GM18873 (cell line): ENCODE measurements at regions not wholly inside any gene's neighbourhood (a gene's known extent, or its start where the extent isn't known, plus 50 kb on each side); places are given as distances from the start of the nearest gene placed in this dataset.

Experiments
- ATAC-seq: cut with Tn5 transposase; IDR thresholded peaks from one replicate; pipeline ENCODE4 v1.9.1; 2021; ENCODE audit warnings: mild to moderate bottlenecking, moderate library complexity, moderate number of reproducible peaks; ENCODE audit not compliant: unreplicated experiment, low FRiP score

DNA sequence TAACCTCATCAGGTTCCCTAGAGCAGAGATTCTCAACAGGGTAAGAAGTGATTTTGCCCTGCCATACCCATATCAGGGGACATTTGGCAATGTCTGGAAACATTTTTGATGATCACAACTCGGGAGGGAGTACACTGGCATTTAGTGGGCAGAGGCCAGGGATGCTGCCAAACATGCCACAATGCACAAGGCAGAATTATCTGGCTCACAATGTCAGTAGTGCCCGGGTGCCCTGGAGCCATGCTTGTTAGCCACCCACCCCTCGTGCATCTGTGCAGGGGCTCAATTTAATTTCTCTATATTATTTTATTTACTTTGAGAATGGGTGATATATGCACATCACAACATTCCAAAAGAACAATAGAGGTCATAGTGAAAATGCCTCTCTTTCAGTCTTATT is 82.0 kb upstream of the DHX15 start:
- no peak for ATAC-seq

DNA sequence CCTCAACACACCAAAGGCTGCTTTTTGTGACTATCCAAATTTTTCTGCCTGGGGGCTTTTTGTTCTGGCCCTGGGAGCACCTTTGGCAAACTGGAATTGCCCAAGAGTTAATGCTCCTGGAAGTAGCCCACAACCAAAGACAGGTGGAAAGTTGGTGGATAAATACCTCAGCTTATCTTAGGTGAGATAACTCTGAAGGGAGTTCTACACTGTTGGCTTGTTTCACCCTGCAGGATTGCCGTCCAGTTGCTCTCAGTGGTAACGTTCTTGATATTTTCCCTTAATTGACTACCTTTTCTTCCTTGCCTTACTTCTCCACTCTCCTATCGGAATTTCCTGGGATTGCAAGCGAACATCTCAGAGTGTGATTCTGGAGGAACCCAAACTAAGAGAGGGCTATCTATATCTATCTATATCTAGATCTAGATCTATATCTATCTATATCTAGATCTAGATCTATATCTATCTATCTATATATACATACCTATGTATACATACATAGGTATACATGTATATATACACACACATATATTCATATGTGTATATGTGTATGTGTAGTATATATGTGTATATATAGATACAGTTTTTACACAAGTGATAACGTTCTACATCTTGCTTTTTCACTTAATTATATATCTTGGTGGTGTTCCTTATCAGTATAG is 82.6 kb upstream of the DHX15 start:
- ATAC-seq, result no peak

DNA sequence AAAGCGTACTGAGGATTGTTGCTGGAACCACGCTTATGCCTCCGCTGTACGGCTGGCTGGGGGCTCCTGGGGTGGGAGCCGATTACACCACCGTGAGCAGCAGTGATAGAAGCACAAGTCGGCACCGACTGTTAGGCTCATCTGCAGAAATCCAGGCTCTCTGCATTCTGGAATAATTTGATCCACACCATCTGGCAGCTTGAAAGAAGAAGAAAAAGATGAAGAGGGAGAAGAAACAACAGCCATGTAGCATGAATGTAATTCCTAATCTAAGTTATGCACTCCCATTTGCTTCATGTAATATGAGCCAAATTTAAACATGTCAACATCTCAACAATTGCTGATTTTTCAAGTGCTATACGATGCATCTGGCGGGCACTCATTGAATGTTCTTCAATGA is 84.6 kb upstream of the DHX15 start:
- no peak for ATAC-seq

DNA sequence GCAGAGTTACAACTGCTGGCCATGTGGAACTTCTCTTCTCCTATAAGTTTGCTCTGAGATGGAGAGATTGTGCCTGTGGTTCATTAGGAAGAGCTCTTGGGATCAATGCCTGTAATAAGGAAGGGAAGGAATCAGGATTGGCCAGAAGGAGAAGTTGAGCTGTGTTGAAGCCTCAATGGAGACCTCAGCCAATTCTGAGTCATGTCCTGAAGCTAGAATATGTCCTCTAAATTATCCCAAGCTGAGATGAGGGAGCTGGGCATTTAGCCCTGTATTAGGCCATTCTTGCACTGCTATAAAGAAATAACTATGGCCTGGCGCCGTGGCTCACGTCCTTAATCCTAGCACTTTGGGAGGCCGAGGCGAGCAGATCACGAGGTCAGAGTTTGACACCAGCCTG is 85.4 kb upstream of the DHX15 start:
- ATAC-seq, result no peak

DNA sequence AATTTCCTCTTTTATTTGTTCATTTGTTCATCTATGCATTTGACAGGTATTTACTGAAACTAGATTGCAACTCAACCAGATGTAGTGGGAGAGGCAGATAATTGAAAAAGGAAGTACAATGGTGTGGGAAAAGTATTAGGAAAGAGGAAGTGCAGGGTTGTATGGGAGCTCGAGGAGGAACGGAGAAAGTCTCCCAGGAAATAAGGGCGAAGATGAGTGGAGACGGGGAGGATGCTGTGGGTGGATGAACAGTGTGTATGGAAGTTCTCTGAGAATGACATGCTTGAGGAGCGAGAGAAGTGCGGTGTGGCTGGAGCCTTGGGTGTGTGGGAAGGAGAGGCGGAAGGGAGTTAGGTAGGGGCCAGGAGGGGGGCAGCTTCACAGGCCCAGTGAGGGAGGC is 87.5 kb upstream of the DHX15 start:
- ATAC-seq, result no peak

DNA sequence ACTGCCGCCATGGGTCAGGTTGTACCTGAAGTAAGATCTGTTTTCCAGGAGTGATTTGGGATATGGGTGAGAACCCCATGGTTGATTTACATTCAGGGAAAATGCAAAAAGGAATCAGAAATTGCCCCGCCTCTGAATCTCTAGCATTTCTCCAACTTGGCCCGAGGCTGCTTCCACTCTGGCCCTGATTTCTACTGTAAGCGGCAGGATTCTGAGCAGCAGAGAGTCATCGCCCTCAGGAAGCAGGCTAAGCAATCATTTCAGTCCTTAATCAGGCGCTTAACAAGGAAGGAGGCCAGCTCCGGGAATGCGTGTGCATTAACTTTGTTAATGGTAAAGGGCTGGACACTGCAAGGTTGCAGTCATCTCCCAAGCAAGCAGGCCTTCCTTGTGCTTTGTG is 88.5 kb upstream of the DHX15 start:
- ATAC-seq, result no peak

DNA sequence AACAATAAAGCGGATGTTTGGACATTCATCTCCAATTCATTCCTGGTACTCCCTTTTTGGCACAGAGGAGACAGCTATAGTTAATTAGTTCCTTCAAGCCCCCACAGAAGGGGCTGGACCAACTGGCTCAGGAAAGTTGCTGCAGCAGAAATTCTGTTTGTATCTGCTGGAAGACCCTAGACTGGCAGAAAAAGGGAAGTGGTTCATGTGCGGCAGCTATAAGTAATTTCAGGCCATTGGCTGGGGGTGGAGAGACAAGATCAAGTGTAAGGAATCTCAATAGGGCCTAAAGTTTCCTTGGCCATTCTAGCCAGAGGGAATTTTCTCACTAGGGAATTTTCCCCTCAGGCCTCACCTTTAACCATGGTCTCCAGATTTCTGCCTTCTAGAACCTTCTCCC is 89.9 kb upstream of the DHX15 start:
- no peak for ATAC-seq

DNA sequence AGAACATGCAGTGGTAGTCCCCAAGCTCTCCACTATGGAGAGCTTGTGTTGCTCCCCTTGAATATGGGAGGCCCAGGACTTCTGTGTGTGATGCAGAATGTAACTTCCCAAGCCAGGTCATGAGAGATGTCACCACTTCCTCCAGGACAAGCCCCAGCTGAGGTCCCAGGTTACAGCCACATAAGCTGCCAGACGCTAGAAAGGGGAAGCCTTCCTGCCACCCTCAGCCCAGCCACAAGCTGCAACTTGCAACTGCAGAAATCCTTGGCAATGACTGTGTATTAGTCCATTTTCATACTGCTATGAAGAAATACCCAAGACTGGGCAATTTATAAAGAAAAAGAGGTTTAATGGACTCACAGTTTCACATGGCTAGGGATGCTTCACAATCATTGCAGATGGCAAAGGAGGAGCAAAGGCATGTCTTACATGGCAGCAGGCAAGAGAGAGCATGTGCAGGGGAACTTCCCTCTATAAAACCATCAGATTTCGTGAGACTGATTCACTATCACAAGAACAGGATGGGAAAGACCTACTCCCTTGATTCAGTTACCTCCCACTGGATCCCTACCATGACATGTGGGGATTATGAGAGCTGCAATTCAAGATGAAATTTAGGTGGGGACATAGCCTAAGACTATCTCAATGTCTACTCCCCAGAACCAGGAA is 91.5 kb upstream of the DHX15 start:
- ATAC-seq, result no peak

DNA sequence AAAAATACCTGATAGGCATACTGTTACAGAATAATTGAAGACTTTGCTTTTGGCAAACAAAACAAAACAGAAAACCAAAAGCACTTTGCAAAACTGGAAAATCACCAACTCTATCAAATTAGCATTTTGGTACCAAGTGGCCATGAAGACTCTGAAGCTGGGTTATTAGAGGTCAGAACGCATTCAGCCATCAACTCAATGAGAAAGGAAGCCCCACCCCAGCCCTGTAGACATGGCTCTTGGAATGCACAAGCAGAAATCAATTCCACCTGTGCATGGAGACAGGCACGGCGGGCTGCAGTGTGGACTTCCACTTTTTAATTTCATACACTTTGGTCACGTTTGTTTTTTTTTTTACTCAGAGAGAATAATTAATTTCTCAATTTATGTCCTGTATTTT is 93.6 kb upstream of the DHX15 start:
- ATAC-seq, result no peak

DNA sequence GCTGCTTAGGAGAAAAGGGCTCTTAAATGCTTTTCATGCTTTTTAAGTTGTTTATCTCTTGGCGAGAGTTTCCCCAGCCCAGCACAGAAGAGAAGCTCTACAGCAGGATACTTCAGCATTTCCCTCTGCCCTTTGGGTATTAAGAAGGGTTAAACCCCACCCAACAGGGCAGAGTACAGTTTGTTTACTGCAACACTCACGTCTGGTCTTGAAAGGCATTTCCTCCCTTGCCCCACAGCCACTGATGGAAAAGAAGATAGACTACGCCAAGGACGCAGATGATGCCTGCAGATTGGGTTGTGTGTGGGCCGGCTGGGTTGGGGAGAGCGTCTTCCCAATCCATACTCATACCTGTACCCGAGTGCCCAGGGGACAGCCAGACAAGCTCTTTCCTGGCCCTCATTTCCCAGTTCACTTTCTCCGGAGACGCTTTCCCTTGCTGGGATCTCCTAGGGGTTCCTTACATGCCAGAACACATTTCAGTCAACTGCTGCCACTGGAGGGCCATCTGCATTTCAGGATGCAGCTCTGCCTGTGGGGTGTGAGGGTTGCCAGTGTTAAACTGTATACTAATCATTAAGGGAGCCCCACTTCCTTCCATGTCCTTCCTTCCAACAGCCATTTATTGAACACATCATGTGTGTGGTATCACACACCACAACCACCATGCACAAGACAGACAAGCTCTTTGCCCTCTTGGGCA is 96.5 kb upstream of the DHX15 start:
- no peak for ATAC-seq

DNA sequence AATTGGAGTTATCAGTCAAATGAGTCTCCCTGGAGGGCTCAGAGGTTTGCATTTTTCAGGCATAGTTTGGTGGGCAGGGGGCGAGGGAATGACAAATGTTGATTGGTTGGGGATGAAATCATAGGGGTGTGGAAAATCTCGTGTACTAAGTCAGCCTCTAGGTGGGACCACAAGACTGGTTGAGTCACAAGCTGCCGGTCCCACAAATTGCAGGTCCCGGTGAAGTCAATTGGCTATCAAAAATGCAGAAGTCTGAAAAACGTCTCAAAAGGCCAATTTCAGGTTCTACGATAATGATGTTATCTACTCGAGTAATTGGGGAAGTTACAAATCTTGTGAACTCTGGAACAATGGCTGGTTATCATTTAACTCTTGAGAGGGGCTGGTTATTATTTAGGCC is 98.8 kb upstream of the DHX15 start:
- ATAC-seq, result no peak

DNA sequence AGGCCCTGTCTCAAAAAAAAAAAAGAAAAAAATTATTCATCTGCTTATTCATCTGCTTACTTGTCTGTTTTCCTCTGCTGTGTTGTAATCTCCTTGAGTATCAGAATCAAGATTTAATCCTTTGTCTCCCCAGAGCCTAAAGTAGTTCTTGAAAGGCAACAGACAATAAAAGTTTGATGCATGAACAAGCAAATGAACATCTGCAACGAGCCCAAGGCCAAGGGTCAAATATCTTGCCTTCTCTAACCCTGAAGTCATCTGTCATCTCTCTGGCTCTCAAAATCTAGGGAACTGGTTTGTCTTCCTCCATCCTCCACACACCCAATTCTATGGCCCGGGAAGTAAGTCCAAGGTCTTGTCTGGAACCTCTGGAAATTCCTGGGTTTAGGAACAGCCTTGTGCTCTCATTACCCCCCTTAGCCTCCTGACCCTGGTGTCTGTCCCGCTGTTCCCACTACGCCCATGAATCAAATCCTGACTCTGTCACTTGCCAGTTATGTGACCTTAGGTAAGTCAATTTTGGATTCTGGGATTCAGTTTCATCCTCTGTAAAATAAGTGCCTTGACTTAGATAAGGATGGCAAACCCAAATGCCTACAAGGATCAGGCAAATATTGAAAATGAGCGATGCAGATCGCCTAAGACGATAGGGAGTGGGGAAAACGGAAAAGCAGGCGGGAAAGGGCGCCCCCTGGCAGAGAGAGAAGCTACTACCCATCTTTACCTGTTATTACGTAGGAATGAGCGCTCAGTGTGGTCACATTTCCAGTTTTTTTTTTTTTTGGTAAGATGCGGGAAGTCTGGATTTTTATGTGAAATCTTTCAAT is 102.7 kb upstream of the DHX15 start:
- ATAC-seq, result no peak

DNA sequence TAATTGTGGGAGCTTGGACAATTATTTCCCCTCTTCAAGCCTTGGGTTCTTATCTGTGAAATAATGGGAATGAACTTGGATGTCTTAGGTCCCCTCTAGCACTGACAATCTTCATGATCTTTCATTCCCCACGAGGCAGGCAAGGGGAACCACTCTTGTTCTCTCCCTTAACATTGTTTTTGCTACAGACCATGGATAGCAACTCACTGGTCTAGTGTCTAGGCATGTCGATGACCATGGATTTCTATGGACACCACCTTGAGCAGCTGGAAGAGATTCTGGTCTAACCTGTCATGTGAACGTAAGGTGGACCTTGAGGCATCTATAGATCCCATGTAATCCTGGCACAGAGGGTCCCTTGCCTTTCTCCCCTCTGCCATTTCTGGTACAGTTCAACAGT is 104.1 kb upstream of the DHX15 start:
- ATAC-seq, result no peak

DNA sequence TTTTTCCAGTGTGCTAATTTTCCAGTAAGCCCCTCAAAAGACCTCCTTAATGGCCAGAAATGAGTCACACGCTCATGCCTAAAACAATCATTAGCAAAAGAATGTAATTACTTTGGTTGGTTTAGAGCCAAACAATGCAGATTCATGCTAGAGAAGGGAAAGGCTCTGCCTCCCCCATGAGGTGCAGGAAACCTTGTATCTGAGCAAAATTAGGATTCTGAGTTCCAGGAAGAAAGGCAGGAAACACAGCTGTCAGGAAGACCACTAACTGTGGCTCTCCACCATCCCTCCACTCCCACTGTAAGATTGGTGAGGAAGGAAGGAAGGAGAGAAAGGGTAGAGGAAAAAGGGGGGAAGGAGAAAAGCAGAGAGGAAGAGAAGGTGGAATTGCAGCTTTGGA is 104.9 kb upstream of the DHX15 start:
- ATAC-seq, result no peak

DNA sequence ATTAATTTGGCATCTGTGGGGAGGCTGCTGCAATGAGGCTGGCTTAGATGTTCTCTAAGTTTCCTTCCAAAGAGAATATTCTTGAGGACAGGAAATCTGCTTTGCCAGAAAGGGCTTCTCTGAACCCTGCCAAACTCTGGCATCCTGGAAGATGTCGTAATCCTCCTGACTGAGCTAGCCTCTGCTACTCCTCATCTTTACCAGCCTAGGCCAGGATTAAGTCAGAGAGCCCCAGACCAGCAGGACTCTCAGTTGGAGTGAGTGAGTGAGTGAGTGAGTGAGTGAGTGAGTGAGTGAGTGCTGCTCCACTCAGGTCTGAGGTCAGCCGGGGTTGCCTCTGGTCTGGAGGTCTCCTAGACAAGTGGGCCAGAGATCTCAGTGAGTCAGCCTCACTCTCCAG is 104.9 kb upstream of the SOD3 start:
- ATAC-seq, result no peak

DNA sequence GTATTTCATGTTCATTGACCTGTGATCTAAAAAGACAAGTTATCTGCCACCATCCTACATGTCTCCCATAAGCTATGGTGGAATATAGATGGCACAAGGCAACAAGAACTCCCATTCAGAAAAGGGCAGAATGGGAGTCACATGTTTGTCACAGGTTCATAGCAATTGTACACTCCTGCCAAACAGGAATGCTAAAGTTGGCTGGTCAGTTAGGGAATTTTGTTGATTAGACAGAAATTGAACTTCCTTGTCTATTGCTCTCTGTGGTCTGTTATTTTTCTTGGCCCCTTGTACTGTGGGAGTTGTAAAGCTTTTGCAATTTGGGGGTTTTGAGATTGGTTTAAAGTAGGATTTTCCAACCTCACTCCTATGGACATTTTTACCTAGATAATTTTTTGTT is 101.7 kb upstream of the SOD3 start:
- no peak for ATAC-seq

DNA sequence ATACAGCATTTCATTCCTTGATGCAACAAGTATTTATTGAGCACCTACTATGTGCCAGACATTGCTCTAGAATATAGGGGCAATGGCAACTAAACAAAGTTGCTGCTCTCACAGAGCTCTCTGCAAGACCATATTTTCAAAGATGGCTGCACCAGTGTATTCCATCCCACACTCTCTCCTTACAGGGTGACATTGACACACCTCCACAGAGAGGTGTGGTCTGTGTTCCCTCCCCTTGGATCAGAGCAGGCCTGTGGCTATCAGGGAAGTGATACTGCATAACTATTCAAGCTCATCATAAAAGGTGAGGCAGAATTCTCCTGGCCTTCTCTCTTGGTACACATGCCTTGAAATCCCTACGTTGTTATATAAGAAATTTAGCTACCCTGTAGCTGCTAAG is 95.3 kb upstream of the SOD3 start:
- ATAC-seq, result no peak

DNA sequence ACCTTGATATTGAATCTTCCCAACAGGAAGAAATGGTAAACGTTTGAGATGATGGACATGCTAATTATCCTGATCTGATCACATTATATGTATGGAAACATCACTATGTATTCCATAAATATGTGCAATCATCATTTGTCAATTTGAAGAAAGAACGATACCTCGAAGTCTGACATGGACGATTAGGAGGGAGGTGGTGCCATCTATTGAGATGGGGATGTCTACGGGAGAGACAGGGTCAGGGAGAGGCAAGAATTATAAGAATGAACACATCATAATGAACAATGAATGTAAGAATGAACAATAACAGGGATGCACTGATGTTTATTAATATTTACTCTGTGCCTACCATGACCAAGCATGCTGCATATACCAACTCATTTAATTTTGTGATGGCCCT is 93.7 kb upstream of the SOD3 start:
- no peak for ATAC-seq

DNA sequence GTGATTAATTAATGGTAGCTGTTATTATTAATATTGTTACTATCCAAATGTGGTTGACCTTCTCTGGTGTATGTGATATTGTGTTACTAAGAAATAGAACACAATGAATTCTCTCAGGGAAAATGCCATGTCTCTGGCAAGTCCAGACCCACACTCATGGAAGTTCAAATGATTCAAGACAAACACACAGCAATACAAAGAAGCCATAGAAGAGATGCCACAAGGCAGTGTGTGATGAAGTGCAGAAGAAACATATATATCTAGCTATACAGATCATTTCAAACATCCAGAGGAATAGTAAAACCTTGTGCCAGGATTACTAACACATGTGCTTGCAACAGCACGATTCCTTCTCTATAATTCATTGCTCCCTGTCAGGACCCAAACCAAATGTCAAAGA is 93.1 kb upstream of the SOD3 start:
- no peak for ATAC-seq

DNA sequence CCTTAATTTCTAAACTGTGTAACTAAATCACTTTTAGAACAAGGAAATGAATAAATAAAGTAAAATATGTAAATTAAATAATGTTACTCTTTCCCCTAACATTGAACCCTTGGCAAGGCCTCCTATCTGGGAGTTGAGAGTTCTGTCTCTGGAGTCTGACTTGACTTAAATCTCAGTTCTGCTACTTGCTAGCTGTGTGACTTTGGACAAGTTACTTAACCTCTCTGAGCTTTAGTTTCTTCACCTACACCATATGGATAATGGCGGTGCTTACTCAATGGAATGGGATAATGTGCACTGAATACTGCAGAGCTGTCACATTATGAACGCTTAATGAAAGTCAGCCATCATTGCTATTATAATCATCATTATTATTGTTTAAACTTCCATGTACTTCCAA is 92.1 kb upstream of the SOD3 start:
- no peak for ATAC-seq

DNA sequence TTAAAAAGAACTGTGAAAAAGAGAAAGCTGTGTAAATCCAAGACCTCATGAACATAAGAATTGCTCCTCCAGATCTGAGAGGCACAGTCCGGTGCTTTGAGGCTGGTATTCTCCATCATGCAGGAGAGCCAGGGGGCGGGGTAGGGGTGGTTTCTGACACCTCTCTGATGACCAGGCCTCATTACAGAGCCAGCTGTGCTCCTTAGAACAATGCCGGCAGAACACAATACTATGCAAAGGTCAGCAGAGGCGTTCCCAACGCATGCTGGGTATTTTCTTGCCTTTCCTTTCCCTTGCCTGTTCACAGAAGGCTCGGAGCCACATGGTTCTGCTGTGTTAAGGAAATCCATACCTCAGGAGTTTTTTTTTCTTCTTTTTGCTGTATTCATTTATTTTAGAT is 91.2 kb upstream of the SOD3 start:
- ATAC-seq, result no peak
